MG63 (cell line): ENCODE measurements at regions not wholly inside any gene's neighbourhood (a gene's known extent, or its start where the extent isn't known, plus 50 kb on each side); places are given as distances from the start of the nearest gene placed in this dataset.
"Not testable (repeated sequence)": the region's sequence is repeated elsewhere in the genome, so short reads cannot be mapped to it uniquely, and the experiment has no call there.

Source experiments
- DNase-seq: peaks from one replicate; pipeline ENCODE4 v3.0.0-alpha.2; 2020
- H3K27me3 ChIP-seq: fragments of 250-450 bp; sonication (Bioruptor Pico); 2 replicates; pipeline ENCODE4 v1.5.1; 2020; ENCODE audit warnings: mild to moderate bottlenecking, moderate library complexity
- H3K36me3 ChIP-seq: fragments of 250-450 bp; sonication (Bioruptor Pico); 2 replicates; pipeline ENCODE4 v1.5.1; 2020; ENCODE audit warnings: mild to moderate bottlenecking, moderate library complexity
- H3K4me3 ChIP-seq: fragments of 250-450 bp; sonication (Bioruptor Pico); 2 replicates; pipeline ENCODE4 v1.5.1; 2020; ENCODE audit warnings: mild to moderate bottlenecking, moderate library complexity
- H3K9me3 ChIP-seq: fragments of 250-450 bp; sonication (Bioruptor Pico); 2 replicates; pipeline ENCODE4 v1.5.1; 2020; ENCODE audit warnings: mild to moderate bottlenecking, moderate library complexity

DNA sequence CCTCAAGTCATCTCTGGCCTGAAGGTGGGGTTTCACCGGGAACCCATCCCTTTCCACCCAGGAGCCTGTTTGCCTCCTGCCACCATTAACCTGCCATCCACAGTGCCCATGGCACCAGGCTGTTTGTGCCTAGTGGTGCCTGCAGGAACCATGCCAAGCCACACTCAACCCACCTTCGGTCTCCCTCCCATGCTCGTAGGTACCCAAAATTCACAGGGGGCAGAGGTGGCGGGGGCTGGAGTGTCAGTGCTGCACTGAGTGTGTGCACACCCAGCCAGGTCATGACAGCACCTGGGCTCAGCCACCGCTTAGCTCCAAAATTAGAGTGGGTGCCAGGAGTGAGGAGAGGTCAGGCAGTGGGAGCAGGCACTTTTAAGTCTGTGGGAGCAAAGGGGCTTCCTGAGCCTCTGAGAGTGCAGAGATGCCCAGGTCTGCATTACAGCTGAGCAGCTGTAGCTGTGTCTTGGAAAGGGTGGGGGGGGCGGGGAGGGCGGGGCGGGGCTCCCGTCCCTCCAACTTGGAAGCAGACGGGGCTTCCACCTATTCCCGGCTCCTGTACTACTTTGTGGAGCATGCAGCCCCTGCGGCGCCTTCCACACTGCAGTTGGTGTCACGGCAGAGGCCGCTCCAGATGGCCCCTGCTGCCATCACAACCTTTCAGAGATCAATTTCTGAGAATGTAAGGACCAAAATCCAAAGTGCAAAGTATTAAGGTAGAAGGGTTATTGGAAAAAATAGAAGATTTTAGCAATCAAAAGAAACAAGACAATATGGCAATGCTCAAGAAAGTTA is 2396.8 kb upstream of the C9orf72 start:
- no peaks in the 10 kb centered on the region for H3K27me3 ChIP-seq
- no peaks in the 10 kb centered on the region for H3K36me3 ChIP-seq
- H3K9me3 ChIP-seq: no peaks in the 10 kb centered on the region
- no peak overlapping the region for H3K4me3 ChIP-seq
- DNase-seq: no peak

DNA sequence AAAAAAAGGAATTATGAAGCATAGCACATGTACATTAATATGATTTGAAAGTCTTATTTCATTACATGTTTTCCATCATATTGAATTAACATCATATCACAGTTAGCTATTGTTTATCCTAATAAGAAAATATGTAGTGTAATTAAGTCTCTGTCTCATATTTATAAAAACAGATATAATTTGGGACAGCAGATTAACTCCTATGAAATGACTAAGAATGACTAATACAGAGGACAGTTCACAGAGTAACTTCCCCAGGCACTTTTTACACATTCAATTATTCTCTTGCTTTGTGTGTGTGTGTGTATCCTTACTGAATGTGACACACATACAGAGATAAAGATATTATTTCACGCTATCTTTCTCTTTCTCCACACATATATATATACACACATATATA is 2400.9 kb upstream of the C9orf72 start:
- DNase-seq: no peak
- Histone ChIP-seq H3K9me3 (no peaks in the 10 kb centered on the region), H3K36me3 (no peaks in the 10 kb centered on the region), H3K27me3 (no peaks in the 10 kb centered on the region), H3K4me3 (no peak overlapping the region)

DNA sequence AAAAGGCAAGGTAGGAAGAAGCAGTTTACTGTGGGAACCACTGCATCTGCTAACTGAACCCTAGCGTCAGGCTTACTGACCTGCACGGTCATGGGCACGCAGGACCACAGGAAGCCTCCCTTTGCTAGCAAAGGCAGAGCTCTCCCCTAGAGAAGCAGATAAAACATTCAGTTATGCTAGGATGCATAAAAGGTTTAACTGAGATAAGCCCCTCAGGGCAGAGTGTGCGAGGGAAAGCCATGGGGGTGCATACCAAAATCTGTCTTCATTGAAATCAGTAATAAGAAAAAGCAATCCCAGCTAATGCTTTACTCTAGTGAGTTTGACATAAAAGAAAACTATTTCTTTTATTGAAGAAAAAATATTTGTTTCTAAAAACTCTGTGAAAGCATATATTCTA is 2403.7 kb upstream of the C9orf72 start:
- no peaks in the 10 kb centered on the region for H3K36me3 ChIP-seq
- no peak overlapping the region for H3K4me3 ChIP-seq
- H3K27me3 ChIP-seq: no peaks in the 10 kb centered on the region
- DNase-seq: no peak
- H3K9me3 ChIP-seq: no peaks in the 10 kb centered on the region

DNA sequence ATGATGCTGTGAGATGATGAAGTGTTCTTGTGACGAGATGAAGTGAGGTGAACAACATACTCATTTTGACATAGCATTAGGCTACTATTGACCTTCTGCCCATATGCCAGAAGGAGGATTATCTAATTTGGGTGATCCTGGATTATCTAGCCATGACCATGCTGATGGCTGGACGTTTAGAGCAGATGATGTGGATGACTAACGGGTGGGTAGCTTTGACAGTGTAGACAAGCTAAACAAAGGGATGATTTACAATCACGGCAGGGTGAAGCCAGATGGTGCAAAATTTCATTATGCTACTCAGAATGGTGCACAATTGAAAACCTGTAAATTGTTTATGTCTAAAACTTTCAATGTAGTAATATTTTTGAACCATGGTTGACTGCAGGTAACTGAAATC is 2403.4 kb upstream of the ACO1 start:
- Histone ChIP-seq H3K4me3 (no peak overlapping the region), H3K27me3 (no peaks in the 10 kb centered on the region), H3K36me3 (no peaks in the 10 kb centered on the region), H3K9me3 (no peaks in the 10 kb centered on the region)
- DNase-seq: no peak

DNA sequence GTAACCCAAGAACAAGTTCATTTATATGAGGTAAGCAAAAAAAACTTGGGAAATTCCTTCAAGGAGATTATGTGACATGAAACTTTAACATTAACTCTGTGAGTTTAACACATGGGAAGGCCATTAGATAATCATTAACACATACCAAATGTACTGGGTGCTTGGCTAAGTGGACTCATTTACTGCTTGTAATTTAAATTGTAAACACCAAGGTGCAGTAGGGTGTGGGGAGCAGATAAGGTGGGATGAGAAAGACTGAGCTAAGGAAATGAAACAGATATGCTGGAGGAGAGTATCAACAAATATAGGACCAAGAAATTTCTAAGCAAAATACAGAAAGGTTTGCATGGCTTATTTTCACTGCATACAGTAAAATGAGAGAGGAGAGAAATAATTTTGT is 2384.8 kb upstream of the ACO1 start:
- H3K36me3 ChIP-seq: no peaks in the 10 kb centered on the region
- no peak overlapping the region for H3K4me3 ChIP-seq
- no peaks in the 10 kb centered on the region for H3K9me3 ChIP-seq
- H3K27me3 ChIP-seq: no peaks in the 10 kb centered on the region
- DNase-seq: no peak

DNA sequence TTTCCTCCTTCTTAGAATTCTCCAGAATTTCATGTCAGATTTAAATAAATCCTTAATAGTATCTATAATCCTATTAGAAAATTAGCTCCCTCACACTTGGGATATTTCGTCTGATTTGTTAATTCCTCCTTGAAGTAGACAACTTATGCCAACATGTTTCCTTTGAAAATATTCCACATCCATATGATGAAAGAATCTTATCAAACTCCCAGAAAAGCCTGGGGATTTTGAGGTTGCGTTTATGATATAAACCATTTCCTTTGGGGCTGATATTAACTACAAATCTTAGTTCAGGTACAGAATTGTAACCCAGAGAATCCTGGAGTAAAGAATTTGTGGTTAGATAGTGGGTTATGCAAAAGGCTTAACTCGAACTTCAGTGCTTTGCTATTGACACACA is 2373.8 kb upstream of the ACO1 start:
- H3K4me3 ChIP-seq: no peak overlapping the region
- no peak for DNase-seq
- no peaks in the 10 kb centered on the region for H3K27me3 ChIP-seq
- no peaks in the 10 kb centered on the region for H3K36me3 ChIP-seq
- no peaks in the 10 kb centered on the region for H3K9me3 ChIP-seq

DNA sequence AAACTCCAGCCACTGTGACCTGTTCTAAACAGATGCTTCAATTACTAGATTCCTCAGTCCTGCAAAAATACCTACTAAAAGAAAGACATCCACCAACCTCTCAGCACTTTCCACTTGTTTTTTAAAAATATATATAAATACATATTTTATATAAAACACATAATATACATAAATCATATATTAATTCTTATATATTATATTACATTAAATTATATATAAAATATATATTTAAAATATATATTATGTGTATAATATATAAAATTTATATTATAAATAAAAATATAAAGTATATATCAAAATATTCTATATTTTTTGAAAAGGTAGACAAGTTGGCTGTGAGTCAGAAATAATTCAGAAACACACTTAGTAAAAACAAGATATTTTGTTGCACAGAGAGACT is 2371.8 kb upstream of the ACO1 start:
- H3K4me3 ChIP-seq: no peak overlapping the region
- DNase-seq: no peak
- H3K36me3 ChIP-seq: no peaks in the 10 kb centered on the region
- no peaks in the 10 kb centered on the region for H3K27me3 ChIP-seq
- no peaks in the 10 kb centered on the region for H3K9me3 ChIP-seq

DNA sequence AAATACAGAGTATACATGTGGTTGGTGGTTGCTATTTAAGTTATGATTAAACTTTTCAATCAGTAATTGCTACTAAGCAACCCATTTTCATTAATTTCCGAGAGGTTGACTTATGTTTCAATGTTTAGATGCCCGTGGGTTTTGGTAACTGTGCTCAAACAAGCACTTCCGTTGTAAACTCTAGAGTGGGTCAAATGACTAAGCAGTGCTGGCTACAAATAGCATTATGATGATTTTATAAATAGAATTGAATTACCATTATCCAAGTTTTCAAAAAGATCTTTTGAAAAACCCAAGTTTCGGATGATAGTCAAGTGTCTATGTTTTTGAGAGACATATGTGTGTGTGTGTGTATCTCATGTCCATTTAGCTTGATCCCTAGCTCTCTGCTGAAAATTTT is 2369.4 kb upstream of the ACO1 start:
- H3K36me3 ChIP-seq: no peaks in the 10 kb centered on the region
- no peak for DNase-seq
- no peak overlapping the region for H3K4me3 ChIP-seq
- H3K9me3 ChIP-seq: no peaks in the 10 kb centered on the region
- H3K27me3 ChIP-seq: no peaks in the 10 kb centered on the region

DNA sequence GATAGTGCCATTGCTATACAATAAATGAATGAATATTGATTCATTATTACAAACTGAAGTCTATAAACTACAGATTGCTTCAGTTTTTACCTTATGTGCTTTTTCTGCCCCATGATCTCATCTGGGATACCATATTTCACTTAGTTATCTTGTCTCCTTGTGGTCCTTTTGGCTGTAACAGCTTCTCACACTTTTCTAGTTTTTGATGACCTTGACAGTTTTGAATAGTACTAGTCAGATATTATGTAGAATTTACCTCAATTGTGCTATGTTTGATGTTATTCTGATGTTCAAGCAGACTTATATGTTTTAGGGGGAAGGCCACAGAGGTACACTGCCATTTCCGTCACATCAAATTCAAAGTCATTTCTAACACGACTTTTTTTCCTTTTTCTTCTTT is 2364.3 kb upstream of the ACO1 start:
- no peaks in the 10 kb centered on the region for H3K9me3 ChIP-seq
- H3K36me3 ChIP-seq: no peaks in the 10 kb centered on the region
- H3K27me3 ChIP-seq: no peaks in the 10 kb centered on the region
- no peak overlapping the region for H3K4me3 ChIP-seq
- no peak for DNase-seq

DNA sequence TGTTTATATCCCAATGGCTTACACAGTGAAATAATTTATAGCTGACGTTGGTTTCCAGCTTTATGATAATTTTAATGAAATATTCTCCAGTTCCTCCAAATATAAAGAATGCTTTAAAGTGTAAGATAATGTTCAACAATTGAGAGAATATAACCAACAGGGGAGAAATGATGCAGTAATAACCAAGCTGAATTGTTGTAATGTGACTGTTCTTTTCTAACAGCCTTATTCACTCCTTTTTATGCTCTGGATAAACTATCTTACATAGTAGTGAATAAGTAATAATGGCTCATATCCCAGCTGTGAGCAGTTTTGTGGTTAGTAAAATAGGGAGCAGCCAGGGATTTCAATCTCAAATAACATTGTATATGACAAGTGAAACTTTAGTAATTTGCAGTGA is 2348.7 kb upstream of the ACO1 start:
- Histone ChIP-seq H3K9me3 (no peaks in the 10 kb centered on the region), H3K4me3 (no peak overlapping the region), H3K36me3 (no peaks in the 10 kb centered on the region), H3K27me3 (no peaks in the 10 kb centered on the region)
- no peak for DNase-seq

DNA sequence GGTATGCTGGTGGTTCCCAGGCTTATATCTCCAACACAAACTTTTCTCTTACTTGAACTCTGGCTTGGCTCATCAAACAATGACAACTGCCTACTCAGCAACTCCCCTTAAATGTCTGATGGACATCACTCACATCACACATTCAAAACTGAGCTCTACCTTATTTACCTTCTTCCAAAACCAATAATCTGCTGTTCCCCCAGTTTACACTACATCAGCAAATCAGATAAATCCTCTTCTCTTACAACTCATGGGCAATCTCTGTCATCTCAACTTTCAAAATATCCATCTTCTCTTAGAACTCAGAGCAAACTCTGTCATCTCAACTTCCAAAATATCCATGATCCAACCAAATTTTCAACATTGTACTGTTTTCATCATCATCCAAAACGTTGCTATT is 2347.9 kb upstream of the ACO1 start:
- DNase-seq: no peak
- no peaks in the 10 kb centered on the region for H3K36me3 ChIP-seq
- H3K4me3 ChIP-seq: no peak overlapping the region
- no peaks in the 10 kb centered on the region for H3K9me3 ChIP-seq
- H3K27me3 ChIP-seq: no peaks in the 10 kb centered on the region

DNA sequence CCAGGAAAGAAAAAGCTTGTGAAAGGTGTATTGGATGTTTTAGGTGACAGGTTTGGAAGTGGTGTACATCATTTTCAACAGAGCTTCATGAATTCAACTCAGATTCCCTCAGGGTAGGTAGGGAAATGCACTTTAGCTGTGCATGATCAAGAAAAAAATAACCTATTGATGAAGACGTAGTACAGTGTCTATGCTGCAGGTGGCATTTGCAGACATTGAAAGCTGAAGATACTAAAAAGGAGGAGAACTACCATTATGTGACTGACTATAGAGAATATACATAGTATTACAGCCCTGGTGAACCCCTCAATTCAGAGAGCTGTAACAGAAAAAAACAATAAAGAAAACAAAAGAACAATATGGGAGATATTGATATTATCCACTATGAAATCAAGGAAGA is 2344.7 kb upstream of the ACO1 start:
- no peak for DNase-seq
- no peak overlapping the region for H3K4me3 ChIP-seq
- H3K36me3 ChIP-seq: no peaks in the 10 kb centered on the region
- H3K27me3 ChIP-seq: no peaks in the 10 kb centered on the region
- no peaks in the 10 kb centered on the region for H3K9me3 ChIP-seq

DNA sequence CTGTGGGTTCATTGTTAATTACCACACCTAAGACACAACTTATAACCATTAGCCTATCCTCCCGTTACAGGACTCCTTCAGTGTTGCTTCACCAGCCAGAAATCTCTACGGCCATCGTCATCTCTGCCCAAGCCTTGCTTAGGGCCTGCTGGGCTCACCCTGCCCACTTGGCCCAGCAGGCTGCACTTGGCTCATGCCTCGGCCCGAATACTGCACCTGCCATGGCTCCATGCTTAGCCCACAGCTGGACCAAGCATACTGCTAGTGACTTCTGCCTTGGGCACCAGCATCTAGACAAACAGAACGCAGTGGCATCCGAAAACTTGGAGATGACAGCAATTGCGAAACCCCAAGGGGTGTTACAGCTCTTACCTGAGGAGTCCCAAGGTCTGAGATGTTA is 2336.0 kb upstream of the ACO1 start:
- no peak for DNase-seq
- H3K36me3 ChIP-seq: no peaks in the 10 kb centered on the region
- no peak overlapping the region for H3K4me3 ChIP-seq
- no peaks in the 10 kb centered on the region for H3K27me3 ChIP-seq
- H3K9me3 ChIP-seq: no peaks in the 10 kb centered on the region

DNA sequence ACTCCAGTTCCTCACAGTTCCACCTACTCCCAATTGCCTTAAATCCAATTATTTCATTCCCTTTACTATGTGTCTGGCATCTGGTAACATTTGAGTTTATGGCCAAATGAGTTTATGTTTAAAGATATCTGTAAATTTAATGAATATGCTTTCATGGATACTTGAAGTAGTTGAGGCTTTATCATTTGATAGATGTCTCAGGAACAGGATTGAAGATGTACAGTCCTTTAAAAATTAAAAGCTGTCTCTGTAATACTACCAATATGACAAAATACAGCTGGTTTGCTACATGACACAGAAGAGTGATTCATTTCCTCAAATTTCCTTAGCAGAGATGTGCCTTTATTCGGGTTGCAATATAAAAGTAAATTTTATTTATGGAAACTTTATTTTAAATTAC is 2326.0 kb upstream of the ACO1 start:
- no peaks in the 10 kb centered on the region for H3K27me3 ChIP-seq
- DNase-seq: no peak
- no peaks in the 10 kb centered on the region for H3K9me3 ChIP-seq
- H3K36me3 ChIP-seq: no peaks in the 10 kb centered on the region
- no peak overlapping the region for H3K4me3 ChIP-seq

DNA sequence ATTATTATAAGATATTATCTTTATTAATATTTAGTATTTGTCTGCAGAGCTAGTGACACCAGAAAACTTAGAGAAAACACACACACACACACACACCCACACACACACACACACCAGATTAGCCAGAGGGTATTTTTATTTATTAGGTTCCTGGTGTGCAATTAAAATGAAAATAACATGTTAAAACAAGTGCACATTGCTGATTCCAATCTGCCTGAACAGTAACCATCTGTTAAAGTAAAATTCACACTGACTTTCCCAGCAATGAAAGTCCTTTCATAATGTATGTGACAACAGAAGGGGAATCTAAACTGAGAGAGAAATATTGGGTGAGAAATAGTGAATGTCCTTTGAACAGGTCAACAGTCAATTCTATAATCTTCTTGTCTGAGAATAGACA is 2323.5 kb upstream of the ACO1 start:
- H3K27me3 ChIP-seq: no peaks in the 10 kb centered on the region
- no peak overlapping the region for H3K4me3 ChIP-seq
- H3K9me3 ChIP-seq: no peaks in the 10 kb centered on the region
- DNase-seq: no peak
- H3K36me3 ChIP-seq: no peaks in the 10 kb centered on the region

DNA sequence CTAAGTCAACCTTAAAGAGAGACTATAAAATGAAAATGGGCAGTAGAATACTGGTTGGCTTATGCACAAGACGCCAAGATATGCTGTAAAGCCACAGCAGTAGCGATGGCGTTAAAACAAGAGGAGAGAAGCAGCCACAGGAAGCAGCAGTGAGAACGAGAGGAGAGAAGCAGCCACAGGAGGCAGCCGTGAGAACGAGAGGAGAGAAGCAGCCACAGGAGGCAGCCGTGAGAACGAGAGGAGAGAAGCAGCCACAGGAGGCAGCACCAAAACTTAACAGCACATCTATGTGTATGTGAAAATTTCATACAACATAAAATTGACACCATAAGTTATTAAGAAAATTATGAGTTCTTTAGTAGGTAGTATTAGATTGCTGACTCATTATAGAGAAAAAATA is 2318.6 kb upstream of the ACO1 start:
- no peak for DNase-seq
- no peaks in the 10 kb centered on the region for H3K27me3 ChIP-seq
- H3K36me3 ChIP-seq: no peaks in the 10 kb centered on the region
- H3K4me3 ChIP-seq: no peak overlapping the region
- no peaks in the 10 kb centered on the region for H3K9me3 ChIP-seq

DNA sequence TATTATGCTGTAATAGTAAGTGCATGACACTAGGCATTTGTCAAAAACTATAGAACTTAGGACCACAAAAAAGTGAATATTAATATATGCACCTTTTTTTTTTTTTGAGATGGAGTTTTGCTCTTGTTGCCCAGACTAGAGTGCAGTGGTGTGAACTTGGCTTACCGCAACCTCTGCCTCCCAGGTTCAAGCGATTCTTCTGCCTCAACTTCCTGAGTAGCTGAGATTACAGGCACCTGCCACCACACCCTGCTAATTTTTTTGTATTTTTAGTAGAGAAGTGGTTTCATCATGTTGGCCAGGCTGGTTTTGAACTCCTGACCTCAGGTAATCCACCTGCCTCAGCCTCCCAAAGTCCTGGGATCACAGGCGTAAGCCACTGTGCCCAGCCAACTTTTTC is 2315.2 kb upstream of the ACO1 start:
- H3K4me3 ChIP-seq, H3K36me3 ChIP-seq, H3K27me3 ChIP-seq, DNase-seq, H3K9me3 ChIP-seq: not testable (repeated sequence)

DNA sequence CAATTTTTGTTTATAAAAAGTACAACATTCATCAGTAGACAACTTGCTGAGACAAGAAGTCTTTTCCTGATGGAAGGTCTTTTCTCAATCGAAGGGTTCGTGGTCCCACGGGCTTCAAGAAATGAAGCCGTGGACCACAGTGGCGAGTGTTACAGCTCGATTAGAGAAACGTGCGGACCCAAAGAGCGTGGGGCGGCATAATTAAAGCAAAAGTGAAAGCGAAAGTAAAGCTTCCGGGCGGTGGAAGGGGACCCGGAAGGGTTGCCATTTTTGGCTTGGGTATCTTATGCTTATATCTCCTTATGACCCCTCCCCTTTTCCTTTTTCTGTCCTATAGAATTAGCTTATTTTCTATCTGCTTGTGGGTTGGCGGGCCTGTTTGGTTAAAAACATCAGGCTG is 2309.4 kb upstream of the ACO1 start:
- DNase-seq: no peak
- Histone ChIP-seq H3K4me3 (no peak overlapping the region), H3K9me3 (no peaks in the 10 kb centered on the region), H3K27me3 (no peaks in the 10 kb centered on the region), H3K36me3 (no peaks in the 10 kb centered on the region)
